HG03060 (cell line): ENCODE measurements at regions not wholly inside any gene's neighbourhood (a gene's known extent, or its start where the extent isn't known, plus 50 kb on each side); places are given as distances from the start of the nearest gene placed in this dataset.
A peak's percentile ranks its signal among the peaks of the same experiment; 100 is the strongest.
"Not testable (repeated sequence)": the region's sequence is repeated elsewhere in the genome, so short reads cannot be mapped to it uniquely, and the experiment has no call there.

Experiments
- ATAC-seq: cut with Tn5 transposase; IDR thresholded peaks from one replicate; pipeline ENCODE4 v1.9.1; 2021; ENCODE audit warnings: low read depth, moderate number of reproducible peaks; ENCODE audit not compliant: unreplicated experiment

GRCh38 chr7:82629583-82629982 lies 186.0 kb upstream of the CACNA2D1 start:
- ATAC-seq, result no peak

GRCh38 chr7:82625377-82625776 lies 181.8 kb upstream of the CACNA2D1 start:
- ATAC-seq, result no peak

GRCh38 chr7:82624965-82625364 lies 181.4 kb upstream of the CACNA2D1 start:
- ATAC-seq, result no peak

- no peak for ATAC-seq
These were observed 180.8 kb upstream of the CACNA2D1 start for GRCh38 chr7:82624337-82624736.

GRCh38 chr7:82623812-82624211 lies 180.2 kb upstream of the CACNA2D1 start:
- no peak for ATAC-seq

GRCh38 chr7:82617156-82617555 lies 173.6 kb upstream of the CACNA2D1 start:
- ATAC-seq, result no peak

GRCh38 chr7:82616059-82616728 lies 172.6 kb upstream of the CACNA2D1 start:
- no peak for ATAC-seq

GRCh38 chr7:82615527-82615926 lies 171.9 kb upstream of the CACNA2D1 start:
- peak; percentile 77 for ATAC-seq

- ATAC-seq, result no peak
These were observed 166.2 kb upstream of the CACNA2D1 start for GRCh38 chr7:82609746-82610145.

- no peak for ATAC-seq
These were observed 161.8 kb upstream of the CACNA2D1 start for GRCh38 chr7:82605247-82605864.

- no peak for ATAC-seq
These were observed 158.5 kb upstream of the CACNA2D1 start for GRCh38 chr7:82602066-82602465.

- no peak for ATAC-seq
These were observed 157.0 kb upstream of the CACNA2D1 start for GRCh38 chr7:82600531-82600930.

GRCh38 chr7:82599895-82600294 lies 156.3 kb upstream of the CACNA2D1 start:
- ATAC-seq, result no peak

GRCh38 chr7:82598958-82599357 lies 155.4 kb upstream of the CACNA2D1 start:
- no peak for ATAC-seq

- ATAC-seq, result not testable (repeated sequence)
These were observed 152.2 kb upstream of the CACNA2D1 start for GRCh38 chr7:82595795-82596194.

- no peak for ATAC-seq
These were observed 151.6 kb upstream of the CACNA2D1 start for GRCh38 chr7:82595176-82595575.

- ATAC-seq, result no peak
These were observed 151.1 kb upstream of the CACNA2D1 start for GRCh38 chr7:82594665-82595064.

GRCh38 chr7:82593780-82594179 lies 150.2 kb upstream of the CACNA2D1 start:
- no peak for ATAC-seq

GRCh38 chr7:82592416-82592815 lies 148.8 kb upstream of the CACNA2D1 start:
- ATAC-seq, result no peak

- no peak for ATAC-seq
These were observed 135.5 kb upstream of the CACNA2D1 start for GRCh38 chr7:82579047-82579446.

GRCh38 chr7:82578430-82578829 lies 134.9 kb upstream of the CACNA2D1 start:
- no peak for ATAC-seq

- no peak for ATAC-seq
These were observed 128.8 kb upstream of the CACNA2D1 start for GRCh38 chr7:82572195-82572880.
